ENCODE measurements at regions not wholly inside any gene's neighbourhood (a gene's known extent, or its start where the extent isn't known, plus 50 kb on each side); places are given as distances from the start of the nearest gene placed in this dataset.

- no peak for TF ChIP-seq CTCF (IDR thresholded peaks at IDR 0.05 in 8 of 11, conservative IDR thresholded peaks at IDR 0.05 in 3 of 11)
- TF ChIP-seq POLR2AphosphoS5 (IDR thresholded peaks at IDR 0.05), result no peak
- no peak for TF ChIP-seq POLR2A (IDR thresholded peaks at IDR 0.05)
Observed at GRCh38 chr3:67713764-67714469, 59.5 kb upstream of the SUCLG2 start.
